ENCODE measurements at regions not wholly inside any gene's neighbourhood (a gene's known extent, or its start where the extent isn't known, plus 50 kb on each side); places are given as distances from the start of the nearest gene placed in this dataset.

DNA sequence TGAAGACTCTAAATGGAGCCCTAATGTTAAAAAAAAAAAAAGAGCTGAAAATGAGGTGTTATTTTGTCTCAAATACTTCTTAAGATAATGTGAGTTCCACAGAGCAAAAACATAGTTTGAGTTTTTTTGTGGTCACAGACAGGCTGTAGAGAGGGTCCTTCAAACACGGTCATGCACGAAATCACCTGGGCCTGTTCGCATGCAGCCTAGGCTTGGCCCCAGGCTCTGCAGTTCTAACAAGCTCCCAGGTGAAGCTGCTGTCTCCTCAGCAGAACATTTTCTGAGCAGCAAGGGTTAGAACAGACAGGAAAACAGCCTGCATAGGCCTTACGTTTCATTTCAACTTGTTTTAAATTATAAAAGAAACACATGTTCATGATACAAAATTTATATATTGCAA is 65.4 kb upstream of the TBPL2 start:
- Histone ChIP-seq H4K20me1 (ENCODE audit: insufficient read depth, low read length) (no peaks in the 10 kb centered on the region), H3K79me1 (ENCODE audit: low read depth in 1 of 2, low read length in 2 of 2) (no peaks in the 10 kb centered on the region), H2BK15ac (ENCODE audit: low read depth, low read length) (no peak overlapping the region), H2AFZ (replicated peaks; ENCODE audit: low read length, poor library complexity) (no peak overlapping the region), H2BK5ac (ENCODE audit: low read depth, low read length, poor library complexity, severe bottlenecking) (no peak overlapping the region), H4K91ac (ENCODE audit: insufficient read depth, low read depth, low read length) (no peak overlapping the region), H2BK20ac (ENCODE audit: low read depth, low read length) (no peak overlapping the region), H2AK9ac (replicated peaks; ENCODE audit: low read depth, low read length, poor library complexity) (no peak overlapping the region), H3K9me1 (ENCODE audit: insufficient read depth, low read length) (no peaks in the 10 kb centered on the region), H3K27ac (ENCODE audit: insufficient read depth, low read length) (no peak overlapping the region), H3K4me1 (ENCODE audit: control insufficient read depth, insufficient read depth, low read length) (no peaks in the 10 kb centered on the region), H3K4ac (ENCODE audit: low read depth, low read length) (no peak overlapping the region), H3K9ac (ENCODE audit: low read depth, low read length) (no peak overlapping the region), H4K8ac (ENCODE audit: low read depth in 2 of 2, low read length in 2 of 2) (no peak overlapping the region), H3K4me2 (ENCODE audit: low read depth, low read length) (no peak overlapping the region), H3K27me3 (ENCODE audit: control insufficient read depth, insufficient read depth, low read length) (peaks cover 4% of the 10 kb centered on the region), H3K18ac (ENCODE audit: low read depth, low read length) (no peak overlapping the region), H3K9me3 (ENCODE audit: control insufficient read depth, insufficient read depth, low read length) (no peaks in the 10 kb centered on the region), H3K14ac (replicated peaks; ENCODE audit: low read depth, low read length) (no peak overlapping the region), H2AK5ac (ENCODE audit: low read depth, low read length) (no peak overlapping the region), H2BK120ac (ENCODE audit: low read depth, low read length) (no peak overlapping the region), H3K23ac (ENCODE audit: low read depth, low read length) (no peak overlapping the region), H3K4me3 (ENCODE audit: insufficient read depth, low read depth, low read length) (no peak overlapping the region), H3K56ac (ENCODE audit: extremely low read depth, insufficient read depth, low read length) (no peak overlapping the region), H3K36me3 (ENCODE audit: control insufficient read depth, insufficient read depth, low read length) (no peaks in the 10 kb centered on the region), H4K5ac (ENCODE audit: low read depth, low read length) (no peak overlapping the region)
- in situ Hi-C loops (cut with MboI; ENCODE audit: low sequenced_read_pairs), result no loop called here
- DNase-seq (no peak), ATAC-seq (ENCODE audit: low read depth) (no peak)
- no CpG with 5 or more reads among the region's 4 CpGs for WGBS, 2 experiments (ENCODE audit: extremely low coverage in 2 of 2, insufficient read length in 1 of 2)
- no TSS peak for BruUV-seq (replicated peaks)
- intact Hi-C loops (cut with micrococcal nuclease), result no loop called here
- dilution Hi-C loops (cut with HindIII; ENCODE audit: low sequenced_read_pairs, unreplicated experiment), result no loop called here
- CTCF ChIA-PET, result no interaction called here
- POLR2A ChIA-PET (ENCODE audit: unreplicated experiment), result no interaction called here
- TF ChIP-seq MAFK (IDR thresholded peaks at IDR 0.05; ENCODE audit: low read depth, low read length), result no peak
- TF ChIP-seq, protein P1, sequence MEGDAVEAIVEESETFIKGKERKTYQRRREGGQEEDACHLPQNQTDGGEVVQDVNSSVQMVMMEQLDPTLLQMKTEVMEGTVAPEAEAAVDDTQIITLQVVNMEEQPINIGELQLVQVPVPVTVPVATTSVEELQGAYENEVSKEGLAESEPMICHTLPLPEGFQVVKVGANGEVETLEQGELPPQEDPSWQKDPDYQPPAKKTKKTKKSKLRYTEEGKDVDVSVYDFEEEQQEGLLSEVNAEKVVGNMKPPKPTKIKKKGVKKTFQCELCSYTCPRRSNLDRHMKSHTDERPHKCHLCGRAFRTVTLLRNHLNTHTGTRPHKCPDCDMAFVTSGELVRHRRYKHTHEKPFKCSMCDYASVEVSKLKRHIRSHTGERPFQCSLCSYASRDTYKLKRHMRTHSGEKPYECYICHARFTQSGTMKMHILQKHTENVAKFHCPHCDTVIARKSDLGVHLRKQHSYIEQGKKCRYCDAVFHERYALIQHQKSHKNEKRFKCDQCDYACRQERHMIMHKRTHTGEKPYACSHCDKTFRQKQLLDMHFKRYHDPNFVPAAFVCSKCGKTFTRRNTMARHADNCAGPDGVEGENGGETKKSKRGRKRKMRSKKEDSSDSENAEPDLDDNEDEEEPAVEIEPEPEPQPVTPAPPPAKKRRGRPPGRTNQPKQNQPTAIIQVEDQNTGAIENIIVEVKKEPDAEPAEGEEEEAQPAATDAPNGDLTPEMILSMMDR (conservative IDR thresholded peaks at IDR 0.05; ENCODE audit: low read depth, low read length), result no peak
- no peak for TF ChIP-seq NFE2L2 (IDR thresholded peaks at IDR 0.05; ENCODE audit: low read depth, low read length)
- no peak for TF ChIP-seq SMC3 (IDR thresholded peaks at IDR 0.05; ENCODE audit: low read depth, low read length)
- no peak for TF ChIP-seq POLR2A (IDR thresholded peaks at IDR 0.05; ENCODE audit: low read depth, low read length)
- no peak for TF ChIP-seq RAD21 (IDR thresholded peaks at IDR 0.05; ENCODE audit: low read length)
- TF ChIP-seq, protein P2, sequence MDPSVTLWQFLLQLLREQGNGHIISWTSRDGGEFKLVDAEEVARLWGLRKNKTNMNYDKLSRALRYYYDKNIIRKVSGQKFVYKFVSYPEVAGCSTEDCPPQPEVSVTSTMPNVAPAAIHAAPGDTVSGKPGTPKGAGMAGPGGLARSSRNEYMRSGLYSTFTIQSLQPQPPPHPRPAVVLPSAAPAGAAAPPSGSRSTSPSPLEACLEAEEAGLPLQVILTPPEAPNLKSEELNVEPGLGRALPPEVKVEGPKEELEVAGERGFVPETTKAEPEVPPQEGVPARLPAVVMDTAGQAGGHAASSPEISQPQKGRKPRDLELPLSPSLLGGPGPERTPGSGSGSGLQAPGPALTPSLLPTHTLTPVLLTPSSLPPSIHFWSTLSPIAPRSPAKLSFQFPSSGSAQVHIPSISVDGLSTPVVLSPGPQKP (IDR thresholded peaks at IDR 0.05; ENCODE audit: borderline replicate concordance, low read depth, low read length), result no peak
- TF ChIP-seq MAZ (IDR thresholded peaks at IDR 0.05; ENCODE audit: borderline replicate concordance, low read depth, low read length), result no peak
- no peak for TF ChIP-seq RFX5 (IDR thresholded peaks at IDR 0.05; ENCODE audit: low read depth, low read length)
- TF ChIP-seq CEBPB (IDR thresholded peaks at IDR 0.05; ENCODE audit: low read depth, low read length), result no peak
- no peak for TF ChIP-seq CHD1 (IDR thresholded peaks at IDR 0.05; ENCODE audit: low read depth, low read length)
- TF ChIP-seq RCOR1 (IDR thresholded peaks at IDR 0.05; ENCODE audit: insufficient replicate concordance, low read length), result no peak
- no peak for TF ChIP-seq MXI1 (IDR thresholded peaks at IDR 0.05; ENCODE audit: borderline replicate concordance, low read depth, low read length)
- TF ChIP-seq, protein P3, sequence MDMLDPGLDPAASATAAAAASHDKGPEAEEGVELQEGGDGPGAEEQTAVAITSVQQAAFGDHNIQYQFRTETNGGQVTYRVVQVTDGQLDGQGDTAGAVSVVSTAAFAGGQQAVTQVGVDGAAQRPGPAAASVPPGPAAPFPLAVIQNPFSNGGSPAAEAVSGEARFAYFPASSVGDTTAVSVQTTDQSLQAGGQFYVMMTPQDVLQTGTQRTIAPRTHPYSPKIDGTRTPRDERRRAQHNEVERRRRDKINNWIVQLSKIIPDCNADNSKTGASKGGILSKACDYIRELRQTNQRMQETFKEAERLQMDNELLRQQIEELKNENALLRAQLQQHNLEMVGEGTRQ (IDR thresholded peaks at IDR 0.05; ENCODE audit: low read depth, low read length), result no peak
